GM06990 (cell line): ENCODE measurements at regions not wholly inside any gene's neighbourhood (a gene's known extent, or its start where the extent isn't known, plus 50 kb on each side); places are given as distances from the start of the nearest gene placed in this dataset.

Experiments used
- DNase-seq: peaks from one replicate; pipeline ENCODE4 v3.0.0-alpha.2; 2011; ENCODE audit not compliant: insufficient read length; ENCODE audit errors: extremely low read depth
- H3K27me3 ChIP-seq: replicated peaks from 2 replicates; pipeline ENCODE4 v1.6.0; 2011; ENCODE audit warnings: low read length; ENCODE audit not compliant: control insufficient read depth, insufficient read depth
- H3K36me3 ChIP-seq: 2 replicates; pipeline ENCODE4 v1.5.1; 2011; ENCODE audit warnings: low read length; ENCODE audit not compliant: control insufficient read depth, insufficient read depth
- H3K4me3 ChIP-seq: replicated peaks from 2 replicates; pipeline ENCODE4 v1.5.1; 2011; ENCODE audit warnings: low read depth, mild to moderate bottlenecking, control low read depth, low read length
- TF ChIP-seq, protein P1 (sequence below): IDR thresholded peaks from 2 replicates; pipeline ENCODE4 v1.5.1; 2011; ENCODE audit warnings: low read length, control low read depth, mild to moderate bottlenecking, inconsistent platforms; ENCODE audit not compliant: insufficient read depth, poor library complexity, severe bottlenecking

DNA sequence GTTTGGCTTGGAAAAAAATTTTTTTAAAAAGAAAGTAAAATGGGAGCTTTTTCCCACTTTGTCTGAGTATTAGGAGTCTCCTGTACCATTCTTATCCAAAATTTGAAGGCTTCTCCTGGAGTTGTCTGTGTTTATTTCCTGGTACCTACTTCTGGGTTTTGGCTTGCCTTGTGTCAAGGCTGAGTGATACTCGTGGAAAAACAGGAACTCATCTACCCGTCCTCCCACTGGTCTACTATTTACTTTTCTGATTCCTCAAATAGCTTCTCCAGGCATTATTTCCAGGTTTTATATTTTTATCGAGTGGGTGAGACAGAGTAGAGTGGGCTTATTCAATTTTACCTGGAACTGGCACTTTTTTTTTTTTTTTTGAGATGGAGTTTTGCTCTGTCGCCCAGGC is 99.4 kb downstream of the RMI1 start:
- no peak overlapping the region for H3K4me3 ChIP-seq
- no peaks in the 10 kb centered on the region for H3K27me3 ChIP-seq
- no peaks in the 10 kb centered on the region for H3K36me3 ChIP-seq
- TF ChIP-seq, protein P1, sequence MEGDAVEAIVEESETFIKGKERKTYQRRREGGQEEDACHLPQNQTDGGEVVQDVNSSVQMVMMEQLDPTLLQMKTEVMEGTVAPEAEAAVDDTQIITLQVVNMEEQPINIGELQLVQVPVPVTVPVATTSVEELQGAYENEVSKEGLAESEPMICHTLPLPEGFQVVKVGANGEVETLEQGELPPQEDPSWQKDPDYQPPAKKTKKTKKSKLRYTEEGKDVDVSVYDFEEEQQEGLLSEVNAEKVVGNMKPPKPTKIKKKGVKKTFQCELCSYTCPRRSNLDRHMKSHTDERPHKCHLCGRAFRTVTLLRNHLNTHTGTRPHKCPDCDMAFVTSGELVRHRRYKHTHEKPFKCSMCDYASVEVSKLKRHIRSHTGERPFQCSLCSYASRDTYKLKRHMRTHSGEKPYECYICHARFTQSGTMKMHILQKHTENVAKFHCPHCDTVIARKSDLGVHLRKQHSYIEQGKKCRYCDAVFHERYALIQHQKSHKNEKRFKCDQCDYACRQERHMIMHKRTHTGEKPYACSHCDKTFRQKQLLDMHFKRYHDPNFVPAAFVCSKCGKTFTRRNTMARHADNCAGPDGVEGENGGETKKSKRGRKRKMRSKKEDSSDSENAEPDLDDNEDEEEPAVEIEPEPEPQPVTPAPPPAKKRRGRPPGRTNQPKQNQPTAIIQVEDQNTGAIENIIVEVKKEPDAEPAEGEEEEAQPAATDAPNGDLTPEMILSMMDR, result no peak
- no peak for DNase-seq

DNA sequence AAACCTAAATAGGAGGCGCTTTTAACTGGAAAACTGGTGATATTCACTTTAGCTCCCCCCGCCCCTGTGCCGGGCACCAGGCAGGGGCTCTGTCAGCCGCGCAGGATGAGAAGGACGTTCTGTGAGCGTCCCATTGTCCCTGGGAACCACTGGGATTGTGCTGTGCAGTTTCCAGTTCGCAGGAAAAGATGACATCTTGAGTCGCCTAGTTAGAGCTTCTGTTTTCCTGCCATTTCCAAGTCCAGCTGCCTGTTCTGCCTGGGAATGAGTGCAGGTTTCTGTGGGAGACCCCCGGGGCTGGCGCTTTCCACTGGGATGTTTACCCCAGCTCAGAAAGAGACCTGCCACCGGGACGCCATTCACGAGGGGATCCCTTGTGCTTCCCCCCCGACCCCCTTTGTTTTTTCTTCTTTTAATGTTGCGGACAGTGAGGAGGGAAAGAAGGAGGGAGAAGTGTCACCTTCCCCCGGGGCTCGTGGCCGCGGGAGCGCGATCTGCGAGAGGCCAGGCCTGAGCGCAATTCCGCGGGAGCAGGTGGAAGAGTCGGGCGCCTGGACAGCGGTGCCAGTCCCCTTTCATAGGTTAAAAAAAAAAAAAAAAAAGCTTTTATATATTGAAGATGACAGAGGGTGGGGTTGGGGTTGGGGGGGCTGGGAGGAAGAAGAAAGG is 121.5 kb downstream of the RMI1 start:
- Histone ChIP-seq H3K4me3 (no peak overlapping the region), H3K27me3 (no peaks in the 10 kb centered on the region), H3K36me3 (no peaks in the 10 kb centered on the region)
- TF ChIP-seq, protein P1, result no peak
- DNase-seq, result no peak

DNA sequence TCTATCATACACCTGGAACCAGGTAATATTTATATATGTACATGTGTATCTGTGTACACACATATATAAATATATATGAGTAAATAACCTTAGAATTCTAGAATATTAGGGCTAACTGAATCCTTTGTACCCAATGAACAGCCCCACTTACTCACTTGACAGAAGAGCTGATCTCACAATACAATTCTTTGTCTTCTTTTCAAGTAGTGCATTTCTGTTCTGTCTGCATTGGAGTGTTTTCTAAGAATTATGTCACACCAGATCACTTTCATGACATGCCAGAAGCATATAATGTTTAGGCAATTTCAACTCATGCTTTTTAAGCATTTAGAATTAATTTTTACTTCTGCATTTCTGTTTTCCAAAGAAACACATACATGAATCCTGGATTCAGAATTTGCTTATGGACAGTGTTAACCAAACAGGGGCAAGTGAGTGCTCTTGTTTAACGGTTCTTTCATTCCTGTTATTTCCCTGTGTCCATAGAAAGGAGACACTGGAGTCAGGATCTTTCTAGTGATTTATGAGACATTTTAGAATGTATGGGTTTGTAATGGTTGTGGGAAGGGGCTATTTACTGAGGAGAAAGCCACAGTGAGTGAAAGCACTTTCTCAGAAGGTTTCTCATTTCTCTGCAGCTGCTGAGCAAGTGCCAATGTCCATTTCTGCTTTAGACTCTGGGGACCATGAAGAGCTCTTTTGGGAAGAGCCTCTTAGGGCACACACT is 123.2 kb downstream of the RMI1 start:
- no peaks in the 10 kb centered on the region for H3K36me3 ChIP-seq
- no peak overlapping the region for H3K4me3 ChIP-seq
- no peak for DNase-seq
- H3K27me3 ChIP-seq, result no peaks in the 10 kb centered on the region
- TF ChIP-seq, protein P1, result no peak

DNA sequence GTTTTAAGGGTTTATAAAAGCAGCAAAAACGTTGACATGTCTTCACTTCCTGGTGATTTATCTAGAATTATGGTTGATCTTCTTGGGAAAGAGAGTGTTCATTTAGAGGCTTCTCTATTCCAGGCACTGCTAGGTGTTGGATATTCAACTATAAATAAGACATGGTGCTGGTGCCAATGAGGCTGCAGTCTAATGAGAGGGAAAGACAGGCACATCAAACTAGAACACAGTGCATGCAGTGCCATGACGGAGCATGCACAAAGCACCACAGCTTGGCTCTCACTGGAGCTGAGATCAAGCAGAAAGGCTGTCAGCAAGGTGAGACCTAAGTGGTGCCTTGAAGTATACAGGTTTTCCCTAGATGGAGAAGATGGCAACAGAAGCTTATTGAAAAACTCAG is 126.5 kb downstream of the RMI1 start:
- no peak overlapping the region for H3K4me3 ChIP-seq
- no peaks in the 10 kb centered on the region for H3K36me3 ChIP-seq
- no peaks in the 10 kb centered on the region for H3K27me3 ChIP-seq
- TF ChIP-seq, protein P1, result no peak
- DNase-seq, result no peak

DNA sequence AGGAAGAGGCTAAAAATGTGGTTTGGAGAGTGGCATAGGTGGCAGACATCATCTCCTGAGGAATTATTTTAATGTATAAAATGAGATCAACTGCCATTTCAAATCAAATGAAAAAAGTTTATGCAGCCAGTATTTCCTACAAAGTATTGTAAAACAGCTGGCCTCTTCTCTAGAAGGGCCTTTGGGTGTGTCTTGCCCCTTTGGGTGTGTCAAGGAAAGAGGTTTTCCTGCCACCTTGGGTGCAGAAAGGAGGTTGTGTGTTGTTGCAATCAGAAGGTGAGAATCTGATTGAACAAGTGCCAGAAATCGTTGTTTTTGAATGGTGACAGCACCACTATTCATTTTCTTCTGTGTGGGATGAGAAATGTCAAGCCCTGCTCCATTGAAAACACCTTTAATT is 127.4 kb downstream of the RMI1 start:
- no peak for DNase-seq
- TF ChIP-seq, protein P1, result no peak
- no peaks in the 10 kb centered on the region for H3K36me3 ChIP-seq
- H3K4me3 ChIP-seq, result no peak overlapping the region
- no peaks in the 10 kb centered on the region for H3K27me3 ChIP-seq
